Lung (tissue), 11 donors: ENCODE measurements at regions not wholly inside any gene's neighbourhood (a gene's known extent, or its start where the extent isn't known, plus 50 kb on each side); places are given as distances from the start of the nearest gene placed in this dataset.

Experiments used
- ATAC-seq: fragments of 200-7000 bp; cut with Tn5 transposase; one replicate; pipeline ENCODE4 v1.9.1; 2020; ENCODE audit warnings: moderate number of reproducible peaks; ENCODE audit not compliant: insufficient read depth, low FRiP score
- DNase-seq, 3 donors: peaks; one replicate each; pipeline ENCODE4 v3.0.0-alpha.2; 2013 to 2017
- H3K27ac ChIP-seq, 2 donors: one replicate each; pipeline ENCODE4 v1.5.1; 2013; ENCODE audit warnings: mild to moderate bottlenecking in 2 of 2, moderate library complexity in 2 of 2, control low read depth in 1 of 2, inconsistent platforms in 1 of 2, low read depth in 1 of 2, low read length in 1 of 2
- H3K27me3 ChIP-seq, 3 donors: one replicate each; pipeline ENCODE4 v1.5.1; 2013; ENCODE audit warnings: low read length in 2 of 3; ENCODE audit not compliant: control insufficient read depth in 3 of 3, insufficient read depth in 3 of 3
- H3K36me3 ChIP-seq, 4 donors: one replicate each; pipeline ENCODE4 v1.5.1; 2013; ENCODE audit warnings: low read length in 4 of 4, mild to moderate bottlenecking in 1 of 4, moderate library complexity in 1 of 4; ENCODE audit not compliant: control insufficient read depth in 4 of 4, insufficient read depth in 4 of 4
- H3K4me1 ChIP-seq, 5 donors: one replicate each; pipeline ENCODE4 v1.5.1; 2013; ENCODE audit warnings: low read length in 5 of 5, mild to moderate bottlenecking in 2 of 5, moderate library complexity in 1 of 5; ENCODE audit not compliant: control insufficient read depth in 5 of 5, insufficient read depth in 5 of 5
- H3K4me3 ChIP-seq: one replicate; pipeline ENCODE4 v1.5.1; 2013; ENCODE audit warnings: mild to moderate bottlenecking, control low read depth, moderate library complexity
- H3K9ac ChIP-seq, 2 donors: one replicate each; pipeline ENCODE4 v1.5.1; 2013; ENCODE audit warnings: low read length in 2 of 2, control low read depth in 1 of 2; ENCODE audit not compliant: insufficient read depth in 1 of 2
- H3K9me3 ChIP-seq, 4 donors: one replicate each; pipeline ENCODE4 v1.5.1; 2013; ENCODE audit warnings: low read length in 3 of 4, mild to moderate bottlenecking in 1 of 4, moderate library complexity in 1 of 4; ENCODE audit not compliant: control insufficient read depth in 4 of 4, insufficient read depth in 3 of 4
- CTCF ChIP-seq: IDR thresholded peaks from 2 replicates; pipeline ENCODE4 v1.5.1; 2012; ENCODE audit warnings: mild to moderate bottlenecking; ENCODE audit errors: control extremely low read depth, extremely low read depth
- WGBS, 2 donors: extraction: QIAGEN DNeasy Blood & Tissue Kit; methylation state at CpG; one replicate each; pipeline ENCODE4 v1.1.7; 2013; 5-methylcytosine and 5-hydroxymethylcytosine counted together
- donor health status: control.
- donor health status: control.
- donor health status: Bipolar disorder and iron deficiency.
- donor health status: healthy.
- donor health status: DM: yes; HTN: yes; CAD: no.

GRCh38 chr2:185472574-185472973, 266.0 kb upstream of the FSIP2 start:
- ATAC-seq (no peak), DNase-seq (no peak)
- WGBS, 2 donors = 86 to 87% methylated on average over 5 of the region's 5 CpGs
- peaks cover 0 to 8% (median 0%) of the 10 kb centered on the region in 4 donors for H3K9me3 ChIP-seq
- TF ChIP-seq CTCF = no peak
- no peaks in the 10 kb centered on the region for H3K4me1 ChIP-seq
- H3K27me3 ChIP-seq = no peaks in the 10 kb centered on the region
- no peak overlapping the region for H3K4me3 ChIP-seq
- no peak overlapping the region for H3K27ac ChIP-seq
- no peak overlapping the region for H3K9ac ChIP-seq
- H3K36me3 ChIP-seq = no peaks in the 10 kb centered on the region

GRCh38 chr2:185473838-185474237, 264.8 kb upstream of the FSIP2 start:
- Histone ChIP-seq H3K9ac (no peak overlapping the region), H3K4me3 (no peak overlapping the region), H3K36me3 (no peaks in the 10 kb centered on the region), H3K9me3 (peaks cover 0 to 8% (median 0%) of the 10 kb centered on the region in 4 donors), H3K4me1 (no peaks in the 10 kb centered on the region), H3K27me3 (no peaks in the 10 kb centered on the region), H3K27ac (no peak overlapping the region)
- DNase-seq (no peak), ATAC-seq (no peak)
- TF ChIP-seq CTCF = no peak
- 94 to 95% methylated on average over 7 to 8 of the region's 8 CpGs for WGBS, 2 donors

GRCh38 chr2:185475914-185476313, 262.7 kb upstream of the FSIP2 start:
- Histone ChIP-seq H3K4me3 (no peak overlapping the region), H3K9ac (no peak overlapping the region), H3K9me3 (peaks cover 0 to 8% (median 0%) of the 10 kb centered on the region in 4 donors), H3K27me3 (no peaks in the 10 kb centered on the region), H3K4me1 (no peaks in the 10 kb centered on the region), H3K36me3 (no peaks in the 10 kb centered on the region), H3K27ac (no peak overlapping the region)
- ATAC-seq (no peak), DNase-seq (no peak)
- WGBS, 2 donors = 56 to 75% methylated on average over 1 of the region's 1 CpG
- TF ChIP-seq CTCF = no peak

GRCh38 chr2:185477452-185477851, 261.2 kb upstream of the FSIP2 start:
- Histone ChIP-seq H3K27me3 (no peaks in the 10 kb centered on the region), H3K9me3 (peaks cover 0 to 8% (median 0%) of the 10 kb centered on the region in 4 donors), H3K36me3 (no peaks in the 10 kb centered on the region), H3K27ac (no peak overlapping the region), H3K9ac (no peak overlapping the region), H3K4me3 (no peak overlapping the region), H3K4me1 (no peaks in the 10 kb centered on the region)
- 86 to 87% methylated on average over 2 of the region's 2 CpGs for WGBS, 2 donors
- DNase-seq = no peak
- TF ChIP-seq CTCF = no peak
- no peak for ATAC-seq
